ENCODE measurements at regions not wholly inside any gene's neighbourhood (a gene's known extent, or its start where the extent isn't known, plus 50 kb on each side); places are given as distances from the start of the nearest gene placed in this dataset.

DNA sequence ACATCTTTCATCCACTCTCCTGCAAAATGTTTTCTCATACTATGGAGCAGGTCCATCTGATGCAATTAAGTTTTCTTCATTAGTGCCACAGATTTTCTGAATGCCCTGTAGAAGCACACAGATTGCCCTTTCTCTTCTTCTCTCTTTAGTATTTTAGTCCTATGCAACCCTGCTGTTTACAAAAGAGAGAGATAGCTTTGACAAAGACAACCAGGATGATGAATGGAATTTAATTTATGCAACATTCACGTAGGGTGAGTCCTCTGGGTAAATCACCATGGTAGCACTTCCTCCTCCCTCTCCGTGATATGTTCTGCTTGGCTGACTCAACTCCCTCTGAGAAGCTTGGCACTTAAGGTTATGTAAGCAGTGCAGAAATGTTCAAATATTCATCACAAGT is 400.9 kb upstream of the PDE3A start:
- BruUV-seq (replicated peaks), result no TSS peak
- ChIA-PET POLR2A (interaction anchor here (0.7 kb wide), 1 partner anchor 184 kb away, joined by 4 read pairs; no protein-coding TSS in a partner anchor), CTCF (ENCODE audit: unreplicated experiment) (no interaction called here)
- no peaks in the 10 kb centered on the region for H3K4me1 ChIP-seq (ENCODE audit: insufficient read depth, low read length, poor library complexity, severe bottlenecking)
- no peaks in the 10 kb centered on the region for H3K79me2 ChIP-seq (ENCODE audit: insufficient read depth, low read depth, low read length)
- no peak overlapping the region for H3K4me2 ChIP-seq (ENCODE audit: low read length)
- no peak overlapping the region for H2AFZ ChIP-seq (ENCODE audit: low read length)
- no peaks in the 10 kb centered on the region for H3K36me3 ChIP-seq (ENCODE audit: insufficient read depth, low read length)
- intact Hi-C loops (cut with micrococcal nuclease; ENCODE audit: unreplicated experiment), result no loop called here
- H3K27ac ChIP-seq (ENCODE audit: low read depth, low read length, poor library complexity, severe bottlenecking), result no peak overlapping the region
- no peaks in the 10 kb centered on the region for H3K9me2 ChIP-seq (ENCODE audit: insufficient read depth, low read length)
- H3K9me3 ChIP-seq (ENCODE audit: low read length), result no peaks in the 10 kb centered on the region
- TF ChIP-seq, protein P1, sequence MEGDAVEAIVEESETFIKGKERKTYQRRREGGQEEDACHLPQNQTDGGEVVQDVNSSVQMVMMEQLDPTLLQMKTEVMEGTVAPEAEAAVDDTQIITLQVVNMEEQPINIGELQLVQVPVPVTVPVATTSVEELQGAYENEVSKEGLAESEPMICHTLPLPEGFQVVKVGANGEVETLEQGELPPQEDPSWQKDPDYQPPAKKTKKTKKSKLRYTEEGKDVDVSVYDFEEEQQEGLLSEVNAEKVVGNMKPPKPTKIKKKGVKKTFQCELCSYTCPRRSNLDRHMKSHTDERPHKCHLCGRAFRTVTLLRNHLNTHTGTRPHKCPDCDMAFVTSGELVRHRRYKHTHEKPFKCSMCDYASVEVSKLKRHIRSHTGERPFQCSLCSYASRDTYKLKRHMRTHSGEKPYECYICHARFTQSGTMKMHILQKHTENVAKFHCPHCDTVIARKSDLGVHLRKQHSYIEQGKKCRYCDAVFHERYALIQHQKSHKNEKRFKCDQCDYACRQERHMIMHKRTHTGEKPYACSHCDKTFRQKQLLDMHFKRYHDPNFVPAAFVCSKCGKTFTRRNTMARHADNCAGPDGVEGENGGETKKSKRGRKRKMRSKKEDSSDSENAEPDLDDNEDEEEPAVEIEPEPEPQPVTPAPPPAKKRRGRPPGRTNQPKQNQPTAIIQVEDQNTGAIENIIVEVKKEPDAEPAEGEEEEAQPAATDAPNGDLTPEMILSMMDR (conservative IDR thresholded peaks at IDR 0.05; ENCODE audit: low read length), result no peak
- TF ChIP-seq EZH2phosphoT487 (IDR thresholded peaks at IDR 0.05; ENCODE audit: borderline replicate concordance, low read depth, low read length), result no peak
- no peak for DNase-seq (ENCODE audit: low spot score)
- H4K20me1 ChIP-seq (ENCODE audit: insufficient read depth, low read length), result no peaks in the 10 kb centered on the region
- no peak overlapping the region for H3K4me3 ChIP-seq (ENCODE audit: low read depth, low read length, poor library complexity, severe bottlenecking)

DNA sequence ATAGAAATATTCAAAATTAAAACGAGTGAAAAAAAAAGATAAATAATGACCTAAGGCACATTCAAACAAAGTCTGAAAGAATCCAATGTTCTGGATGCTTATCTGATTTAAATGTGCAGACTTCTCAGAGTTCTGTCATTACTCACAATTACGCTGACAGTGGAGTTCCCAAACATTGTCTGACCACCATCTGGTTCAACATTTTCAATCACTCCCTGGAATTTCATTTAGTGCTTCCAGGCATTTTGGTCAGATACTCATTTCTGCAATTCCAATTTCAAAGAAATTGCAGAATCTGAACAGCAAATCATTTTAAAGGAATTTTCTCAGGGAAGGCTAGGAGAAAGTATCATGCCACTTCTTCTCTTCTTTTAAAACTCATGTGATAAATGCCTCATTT is 398.2 kb upstream of the PDE3A start:
- Histone ChIP-seq H4K20me1 (ENCODE audit: insufficient read depth, low read length) (no peaks in the 10 kb centered on the region), H3K4me1 (ENCODE audit: insufficient read depth, low read length, poor library complexity, severe bottlenecking) (no peaks in the 10 kb centered on the region), H3K27ac (ENCODE audit: low read depth, low read length, poor library complexity, severe bottlenecking) (no peak overlapping the region), H3K79me2 (ENCODE audit: insufficient read depth, low read depth, low read length) (no peaks in the 10 kb centered on the region), H3K9me3 (ENCODE audit: low read length) (no peaks in the 10 kb centered on the region), H3K9me2 (ENCODE audit: insufficient read depth, low read length) (no peaks in the 10 kb centered on the region), H3K36me3 (ENCODE audit: insufficient read depth, low read length) (no peaks in the 10 kb centered on the region), H3K4me2 (ENCODE audit: low read length) (no peak overlapping the region), H3K4me3 (ENCODE audit: low read depth, low read length, poor library complexity, severe bottlenecking) (no peak overlapping the region), H2AFZ (ENCODE audit: low read length) (no peak overlapping the region)
- ChIA-PET POLR2A (no interaction called here), CTCF (ENCODE audit: unreplicated experiment) (no interaction called here)
- TF ChIP-seq, protein P1 (conservative IDR thresholded peaks at IDR 0.05; ENCODE audit: low read length), result no peak
- no peak for TF ChIP-seq EZH2phosphoT487 (IDR thresholded peaks at IDR 0.05; ENCODE audit: borderline replicate concordance, low read depth, low read length)
- DNase-seq (ENCODE audit: low spot score), result no peak
- BruUV-seq (replicated peaks), result no TSS peak
- intact Hi-C loops (cut with micrococcal nuclease; ENCODE audit: unreplicated experiment), result no loop called here

DNA sequence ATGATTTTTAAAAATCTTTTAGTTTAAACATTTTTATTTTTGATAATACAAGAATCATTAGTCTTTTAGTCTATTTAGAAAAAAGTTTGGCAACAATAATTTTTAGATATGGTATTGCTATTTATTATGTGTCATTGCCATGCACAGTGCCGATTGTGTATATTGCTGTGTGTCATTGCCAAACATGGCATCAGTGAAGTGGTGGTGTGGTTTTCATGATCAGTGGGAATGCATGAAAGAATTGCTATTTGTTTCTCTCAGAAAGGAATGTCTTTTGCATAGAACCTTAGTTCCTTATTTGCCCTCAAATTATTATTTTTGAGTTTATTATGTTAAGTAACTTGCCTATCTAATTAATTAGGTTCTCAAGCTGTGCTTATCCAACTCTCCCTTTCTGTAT is 397.5 kb upstream of the PDE3A start:
- Histone ChIP-seq H2AFZ (ENCODE audit: low read length) (no peak overlapping the region), H3K79me2 (ENCODE audit: insufficient read depth, low read depth, low read length) (no peaks in the 10 kb centered on the region), H3K9me3 (ENCODE audit: low read length) (no peaks in the 10 kb centered on the region), H3K4me3 (ENCODE audit: low read depth, low read length, poor library complexity, severe bottlenecking) (no peak overlapping the region), H3K27ac (ENCODE audit: low read depth, low read length, poor library complexity, severe bottlenecking) (no peak overlapping the region), H3K4me1 (ENCODE audit: insufficient read depth, low read length, poor library complexity, severe bottlenecking) (no peaks in the 10 kb centered on the region), H3K36me3 (ENCODE audit: insufficient read depth, low read length) (no peaks in the 10 kb centered on the region), H4K20me1 (ENCODE audit: insufficient read depth, low read length) (no peaks in the 10 kb centered on the region), H3K4me2 (ENCODE audit: low read length) (no peak overlapping the region), H3K9me2 (ENCODE audit: insufficient read depth, low read length) (no peaks in the 10 kb centered on the region)
- TF ChIP-seq, protein P1 (conservative IDR thresholded peaks at IDR 0.05; ENCODE audit: low read length), result no peak
- no TSS peak for BruUV-seq (replicated peaks)
- no peak for DNase-seq (ENCODE audit: low spot score)
- ChIA-PET CTCF (ENCODE audit: unreplicated experiment) (no interaction called here), POLR2A (no interaction called here)
- intact Hi-C loops (cut with micrococcal nuclease; ENCODE audit: unreplicated experiment), result no loop called here
